NCI-H2196 treated with DMSO at 0.1 percent for 48 hours (cell line): ENCODE measurements at regions not wholly inside any gene's neighbourhood (a gene's known extent, or its start where the extent isn't known, plus 50 kb on each side); places are given as distances from the start of the nearest gene placed in this dataset.

ENCODE experiments used
- DNase-seq: peaks from one replicate; lab custom pipeline; 2025; ENCODE audit not compliant: unreplicated experiment; lab: John Stamatoyannopoulos, UW

DNA sequence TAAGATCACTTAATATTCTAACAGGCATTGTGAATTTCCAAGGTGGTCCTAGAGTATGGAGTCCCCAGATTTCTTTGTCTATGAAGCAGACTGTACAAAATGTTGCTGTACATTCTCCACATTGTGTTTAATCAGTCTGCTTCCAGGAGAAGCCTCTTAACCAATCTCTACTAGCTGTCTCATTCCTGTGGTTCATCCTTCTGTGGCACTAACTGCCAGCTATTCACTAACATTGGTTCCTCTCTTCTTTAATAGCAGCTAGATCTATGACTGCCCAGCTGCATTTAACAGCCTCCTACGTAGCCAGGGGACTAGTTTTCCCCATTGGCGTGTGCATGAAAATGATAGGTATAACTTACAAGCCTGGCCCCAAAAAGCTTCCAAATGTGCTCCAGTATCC, 395.4 kb downstream of the SAMD5 start:
- no peak for DNase-seq

DNA sequence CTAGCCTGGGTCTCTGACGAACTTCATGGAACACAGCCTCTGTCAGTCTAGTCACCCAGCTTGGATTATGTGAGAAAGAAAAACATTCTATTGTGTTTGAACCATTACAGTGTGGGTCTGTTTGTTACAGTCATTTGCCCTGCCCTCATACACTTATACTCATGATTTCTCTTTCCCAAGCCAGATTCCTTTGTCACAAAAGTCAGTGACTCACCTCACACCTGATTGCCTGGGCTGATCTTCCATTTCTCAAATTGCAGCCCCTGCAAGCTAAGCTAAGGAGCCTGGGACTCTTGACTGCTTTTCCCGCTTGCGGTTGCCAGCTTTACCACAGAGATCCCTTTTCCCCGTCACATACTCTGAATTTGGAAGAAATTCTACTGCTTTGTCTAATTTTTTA, 395.9 kb downstream of the SAMD5 start:
- no peak for DNase-seq

DNA sequence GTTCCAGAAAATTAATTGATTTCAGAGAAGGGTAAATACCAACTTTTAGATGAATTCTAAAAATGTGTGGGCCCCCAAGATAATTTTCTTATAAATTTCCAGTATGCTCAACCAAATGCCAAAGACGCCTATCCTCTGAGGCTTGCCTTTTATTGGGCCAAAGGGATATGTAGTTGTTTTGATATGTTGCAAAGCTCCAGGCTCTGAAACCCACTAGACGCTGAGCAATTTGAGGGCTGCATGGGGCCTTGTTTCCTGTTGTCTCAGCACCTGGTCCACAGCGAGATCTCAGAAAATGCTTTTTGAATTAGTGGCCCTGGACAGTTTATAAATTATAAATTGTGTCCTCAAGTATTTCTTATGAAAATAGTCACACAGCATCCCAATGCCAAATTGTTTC, 397.2 kb downstream of the SAMD5 start:
- DNase-seq = no peak

GRCh38 chr6:147906361-147906760, 397.9 kb downstream of the SAMD5 start:
- DNase-seq = no peak

DNA sequence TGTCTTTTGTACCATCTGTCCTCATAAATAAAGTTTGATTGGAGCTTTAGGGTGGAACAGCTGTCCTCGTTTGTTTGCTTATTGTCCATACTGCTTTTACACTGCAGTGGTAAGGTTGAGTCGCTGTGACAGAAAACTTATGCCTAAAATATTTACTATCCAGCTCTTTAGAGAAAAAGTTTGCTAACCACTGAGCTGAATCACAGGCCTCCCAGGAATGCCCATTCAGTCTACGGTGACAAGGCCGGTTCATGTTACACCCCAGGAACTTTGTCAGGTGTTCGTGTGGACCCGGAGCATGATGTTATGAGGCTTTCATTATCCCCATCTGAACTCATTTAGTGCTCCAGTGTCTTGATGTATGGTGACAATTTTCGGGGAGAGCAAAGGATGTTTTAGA, 401.1 kb downstream of the SAMD5 start:
- DNase-seq = no peak

DNA sequence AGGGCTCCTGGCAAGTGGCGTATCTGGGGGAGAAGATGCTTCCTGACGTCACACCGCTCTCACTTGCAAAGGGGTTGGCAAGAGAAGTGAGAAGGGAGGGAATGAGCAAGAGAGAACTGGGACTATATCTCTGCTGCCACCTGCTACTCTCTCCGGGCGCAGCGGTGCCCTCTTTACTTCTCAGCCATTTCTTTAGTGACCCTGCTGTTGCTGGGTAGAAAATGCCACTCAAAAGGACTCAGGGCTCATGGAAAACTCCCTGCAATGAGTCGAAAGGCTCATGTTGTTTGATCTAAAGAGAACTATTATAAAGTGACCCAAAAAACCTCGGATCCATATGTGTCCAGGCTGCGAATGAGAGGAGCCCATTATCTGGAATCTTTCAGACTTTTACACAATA, 401.8 kb downstream of the SAMD5 start:
- no peak for DNase-seq

- DNase-seq = no peak
Observed at GRCh38 chr6:147911057-147911456, 402.6 kb downstream of the SAMD5 start.

DNA sequence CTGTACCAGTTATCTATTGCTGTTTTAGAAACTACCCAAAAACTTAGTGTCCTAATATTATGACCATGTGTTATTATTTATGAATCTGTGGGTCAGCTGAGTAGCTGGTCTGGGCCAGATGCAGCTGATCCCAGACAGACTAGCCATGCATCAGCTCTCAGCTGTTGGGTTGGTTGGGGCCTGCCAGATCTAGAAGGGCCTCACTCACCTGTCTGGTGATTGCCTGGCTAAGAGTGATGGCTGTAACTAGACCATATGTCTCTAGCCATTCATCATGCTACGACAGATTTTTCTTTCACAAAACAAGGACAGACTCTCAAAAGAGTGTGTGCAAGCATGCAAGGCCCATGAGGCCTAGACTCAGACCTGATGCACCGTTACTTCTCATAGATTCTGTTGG, 403.2 kb downstream of the SAMD5 start:
- no peak for DNase-seq

DNA sequence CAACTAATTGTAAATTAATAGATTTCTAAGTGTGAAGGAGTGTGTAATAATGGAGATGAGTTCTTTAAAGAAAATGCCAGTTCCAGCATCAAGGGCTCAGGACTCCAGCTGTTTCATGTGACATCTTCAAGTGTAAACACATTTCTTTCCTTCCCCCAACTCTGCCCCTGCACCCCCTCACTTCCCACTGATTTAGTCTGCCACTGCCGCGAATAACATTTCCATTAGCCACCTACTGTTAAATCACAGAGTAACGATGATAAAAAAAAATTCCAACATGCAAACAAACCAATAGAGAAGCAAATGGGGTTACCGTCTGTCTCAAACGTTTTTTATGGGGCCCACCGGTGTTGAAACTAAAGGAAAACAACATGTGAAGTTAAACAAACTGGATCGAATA, 414.3 kb downstream of the SAMD5 start:
- no peak for DNase-seq

- DNase-seq = no peak
Observed at GRCh38 chr6:147924598-147924997, 416.1 kb downstream of the SAMD5 start.

DNA sequence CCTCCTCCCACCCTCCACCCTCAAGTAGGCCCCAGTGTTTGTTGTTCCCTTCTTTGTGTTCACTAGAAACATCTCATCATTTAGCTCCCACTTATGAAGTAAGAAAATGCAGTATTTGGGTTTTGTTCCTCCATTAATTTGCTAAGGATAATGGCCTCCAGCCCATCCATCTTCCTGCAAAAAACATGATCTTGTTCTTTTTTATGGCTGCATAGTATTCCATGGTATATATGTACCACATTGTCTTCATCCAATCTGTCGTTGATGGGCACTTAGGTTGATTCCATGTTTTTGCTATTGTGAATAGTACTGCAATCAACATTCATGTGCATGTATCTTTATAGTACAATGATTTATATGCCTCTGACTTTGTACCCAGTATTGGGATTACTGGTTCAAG, 416.8 kb upstream of the SASH1 start:
- no peak for DNase-seq

GRCh38 chr6:147930745-147931144, 411.9 kb upstream of the SASH1 start:
- no peak for DNase-seq

GRCh38 chr6:147933224-147933623, 409.4 kb upstream of the SASH1 start:
- DNase-seq = no peak

- no peak for DNase-seq
Observed at GRCh38 chr6:147935656-147936055, 407.0 kb upstream of the SASH1 start.

- no peak for DNase-seq
Observed at GRCh38 chr6:147936703-147937470, 405.8 kb upstream of the SASH1 start.

GRCh38 chr6:147941143-147941542, 401.5 kb upstream of the SASH1 start:
- DNase-seq = no peak

GRCh38 chr6:147942363-147942762, 400.3 kb upstream of the SASH1 start:
- DNase-seq = no peak

DNA sequence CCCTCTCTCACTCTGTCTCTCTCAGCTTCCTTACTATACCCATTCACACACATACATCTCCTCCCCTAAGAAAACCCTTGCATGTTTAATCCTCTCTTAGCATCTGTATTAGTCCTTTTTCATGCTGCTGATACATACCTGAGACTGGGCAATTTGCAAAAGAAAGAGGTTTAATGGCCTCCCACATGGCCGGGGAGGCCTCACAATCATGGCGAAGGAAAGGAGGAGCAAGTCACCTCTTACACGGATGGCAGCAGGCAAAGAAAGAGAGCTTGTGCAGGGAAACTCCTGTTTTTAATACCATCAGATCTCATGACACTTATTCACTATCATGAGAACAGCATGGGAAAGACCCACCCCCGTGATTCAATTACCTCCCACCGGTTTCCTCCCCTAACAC, 398.5 kb upstream of the SASH1 start:
- no peak for DNase-seq

DNA sequence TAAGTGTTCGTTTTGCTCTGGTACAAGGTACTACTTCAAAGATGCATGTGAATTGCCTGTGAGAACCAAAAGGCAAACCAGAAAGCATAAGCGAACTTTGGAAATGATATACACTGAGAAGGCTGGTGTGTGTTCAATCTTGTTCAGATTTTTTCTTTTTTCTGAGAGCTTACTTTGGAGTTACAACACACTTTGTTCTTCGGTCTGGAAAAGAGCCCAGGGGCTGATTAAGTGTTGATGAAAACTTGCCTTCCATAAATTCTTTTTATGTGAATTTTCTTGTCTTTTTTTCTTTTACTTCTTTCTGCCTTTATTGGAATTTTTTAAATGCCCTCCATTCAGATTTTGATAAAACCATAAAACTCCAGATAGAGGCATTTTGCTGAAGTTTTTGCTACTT, 395.1 kb upstream of the SASH1 start:
- DNase-seq = no peak

DNA sequence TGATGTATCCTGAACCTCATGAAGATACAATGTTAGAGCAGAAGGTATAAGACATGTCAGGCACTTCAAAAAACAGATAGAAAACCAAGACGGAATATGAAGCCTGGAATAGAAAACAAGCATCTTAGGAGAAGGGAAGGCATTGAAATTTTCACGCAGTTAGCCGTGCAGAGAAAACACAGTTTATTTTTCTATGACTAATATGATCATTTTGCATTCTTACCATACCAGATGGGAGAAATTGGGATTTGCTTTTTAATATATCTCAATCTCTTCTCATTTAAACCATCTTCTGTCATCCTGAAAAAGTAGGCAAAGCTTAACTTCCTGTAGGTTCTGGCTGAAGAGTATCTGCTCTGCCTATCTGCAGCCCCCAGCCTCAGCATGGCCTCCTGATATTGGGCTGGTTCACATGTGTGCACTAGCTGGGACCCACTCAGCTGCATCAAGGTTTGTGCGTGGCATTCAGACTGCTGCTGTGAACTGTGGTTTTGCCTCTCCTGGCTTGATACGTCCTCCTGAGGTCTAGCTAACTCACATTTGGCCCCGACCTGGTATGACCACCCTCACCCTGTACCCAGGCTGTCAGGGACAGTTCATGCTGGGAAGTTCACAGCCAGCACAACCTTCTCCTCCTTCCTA, 392.5 kb upstream of the SASH1 start:
- DNase-seq = no peak

DNA sequence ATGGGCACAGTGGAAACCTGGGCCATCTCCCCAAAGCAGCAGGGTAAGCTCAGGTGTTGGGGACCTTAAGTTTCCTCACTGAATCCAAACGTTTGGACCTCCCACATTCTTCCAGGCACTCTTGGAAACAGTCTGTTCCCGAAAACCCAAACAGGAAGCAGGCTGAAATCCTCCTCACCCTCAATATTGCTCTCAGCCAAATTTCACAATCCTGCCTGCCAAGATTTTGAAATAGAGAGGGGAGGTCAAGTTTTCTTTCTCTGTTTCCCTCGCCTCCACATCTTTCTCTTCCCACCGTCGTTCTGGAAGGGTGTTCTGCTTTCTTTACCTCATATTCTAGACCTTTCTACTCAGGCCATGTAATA, 392.0 kb upstream of the SASH1 start:
- DNase-seq = no peak

GRCh38 chr6:147951726-147952125, 390.9 kb upstream of the SASH1 start:
- DNase-seq = no peak

DNA sequence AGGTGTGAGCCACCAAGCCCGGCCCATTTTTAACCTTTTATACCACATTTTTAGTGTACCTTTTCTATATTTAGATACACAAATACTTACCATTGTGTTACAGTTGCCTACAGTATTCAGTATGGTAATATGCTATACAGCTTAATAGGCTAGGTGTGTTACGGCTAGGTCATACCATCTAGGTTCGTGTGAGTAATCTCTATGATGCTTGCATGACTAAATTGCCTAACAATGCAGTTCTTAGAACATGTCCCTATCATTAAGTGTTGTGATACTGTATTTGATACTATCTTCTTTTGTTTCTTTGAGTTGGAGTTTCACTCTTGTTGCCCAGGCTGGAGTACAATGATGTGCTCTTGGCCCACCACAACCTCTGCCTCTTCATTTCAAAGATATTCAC, 387.7 kb upstream of the SASH1 start:
- no peak for DNase-seq
